ENCODE measurements at regions not wholly inside any gene's neighbourhood (a gene's known extent, or its start where the extent isn't known, plus 50 kb on each side); places are given as distances from the start of the nearest gene placed in this dataset.

- H3K27ac Mint-ChIP-seq = no peak overlapping the region
- TF ChIP-seq JUNB (IDR thresholded peaks at IDR 0.05; ENCODE audit: unreplicated experiment) = no peak
- TF ChIP-seq, protein P1, sequence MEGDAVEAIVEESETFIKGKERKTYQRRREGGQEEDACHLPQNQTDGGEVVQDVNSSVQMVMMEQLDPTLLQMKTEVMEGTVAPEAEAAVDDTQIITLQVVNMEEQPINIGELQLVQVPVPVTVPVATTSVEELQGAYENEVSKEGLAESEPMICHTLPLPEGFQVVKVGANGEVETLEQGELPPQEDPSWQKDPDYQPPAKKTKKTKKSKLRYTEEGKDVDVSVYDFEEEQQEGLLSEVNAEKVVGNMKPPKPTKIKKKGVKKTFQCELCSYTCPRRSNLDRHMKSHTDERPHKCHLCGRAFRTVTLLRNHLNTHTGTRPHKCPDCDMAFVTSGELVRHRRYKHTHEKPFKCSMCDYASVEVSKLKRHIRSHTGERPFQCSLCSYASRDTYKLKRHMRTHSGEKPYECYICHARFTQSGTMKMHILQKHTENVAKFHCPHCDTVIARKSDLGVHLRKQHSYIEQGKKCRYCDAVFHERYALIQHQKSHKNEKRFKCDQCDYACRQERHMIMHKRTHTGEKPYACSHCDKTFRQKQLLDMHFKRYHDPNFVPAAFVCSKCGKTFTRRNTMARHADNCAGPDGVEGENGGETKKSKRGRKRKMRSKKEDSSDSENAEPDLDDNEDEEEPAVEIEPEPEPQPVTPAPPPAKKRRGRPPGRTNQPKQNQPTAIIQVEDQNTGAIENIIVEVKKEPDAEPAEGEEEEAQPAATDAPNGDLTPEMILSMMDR (conservative IDR thresholded peaks at IDR 0.05; ENCODE audit: low read depth in 2 of 2) = no peak
- no peak for TF ChIP-seq STAT1 (IDR thresholded peaks at IDR 0.05; ENCODE audit: unreplicated experiment)
- TF ChIP-seq ZNF114 (CRISPR knock-in tag; IDR thresholded peaks at IDR 0.05) = no peak
- H3K27me3 Mint-ChIP-seq (ENCODE audit: insufficient read depth, low read depth, poor library complexity) = peaks cover 5% of the 10 kb centered on the region
- Histone ChIP-seq H3K27me3 (ENCODE audit: insufficient read depth) (no peaks in the 10 kb centered on the region), H3K4me1 (ENCODE audit: insufficient read depth) (peaks cover 11% of the 10 kb centered on the region; the same call in 1 of the 2 replicates), H4K20me1 (replicated peaks; ENCODE audit: insufficient read depth) (no peaks in the 10 kb centered on the region), H2AFZ (no peak overlapping the region), H3K4me2 (no peak overlapping the region), H3K27ac (ENCODE audit: low read depth) (no peak overlapping the region), H3F3A (replicated peaks; ENCODE audit: low read depth) (no peaks in the 10 kb centered on the region), H3K36me3 (ENCODE audit: insufficient read depth) (no peaks in the 10 kb centered on the region), H3K9me2 (ENCODE audit: insufficient read depth) (0 out of 2 replicates have a peak, but pooled peaks cover 11% of the 10 kb centered on the region), H3K4me3 (no peak overlapping the region), H3K79me2 (replicated peaks; ENCODE audit: insufficient read depth) (no peaks in the 10 kb centered on the region)
- H3K4me3 Mint-ChIP-seq = no peak overlapping the region
- peaks cover 13% of the 10 kb centered on the region for H3K4me1 Mint-ChIP-seq
- DNase-seq (ENCODE audit: low spot score) (no peak), ATAC-seq (no peak)
- H3K9me3 Mint-ChIP-seq = peaks cover 29% of the 10 kb centered on the region
- peaks cover 3% of the 10 kb centered on the region; the same call in 1 of the 3 replicates for H3K36me3 Mint-ChIP-seq (ENCODE audit: low read depth)
These were observed 82.7 kb upstream of the SELENOK start for GRCh38 chr3:53974324-53974723.

GRCh38 chr3:53973905-53974304, 82.2 kb upstream of the SELENOK start:
- no peaks in the 10 kb centered on the region for H3K36me3 ChIP-seq (ENCODE audit: insufficient read depth)
- Mint-ChIP-seq H3K27ac (no peak overlapping the region), H3K9me3 (peaks cover 30% of the 10 kb centered on the region)

More at GRCh38 chr3:53973905-53974304, 82.2 kb upstream of the SELENOK start:
- Histone ChIP-seq H4K20me1 (replicated peaks; ENCODE audit: insufficient read depth) (no peaks in the 10 kb centered on the region), H3K4me3 (no peak overlapping the region), H3K79me2 (replicated peaks; ENCODE audit: insufficient read depth) (no peaks in the 10 kb centered on the region), H3K4me2 (no peak overlapping the region), H3K9me2 (ENCODE audit: insufficient read depth) (0 out of 2 replicates have a peak, but pooled peaks cover 11% of the 10 kb centered on the region), H3K27ac (ENCODE audit: low read depth) (no peak overlapping the region), H3K4me1 (ENCODE audit: insufficient read depth) (peaks cover 11% of the 10 kb centered on the region; the same call in 1 of the 2 replicates), H3F3A (replicated peaks; ENCODE audit: low read depth) (no peaks in the 10 kb centered on the region), H3K27me3 (ENCODE audit: insufficient read depth) (no peaks in the 10 kb centered on the region), H2AFZ (no peak overlapping the region)
- ATAC-seq = no peak
- no peak for TF ChIP-seq ZNF114 (CRISPR knock-in tag; IDR thresholded peaks at IDR 0.05)
- no peak for TF ChIP-seq ZNF331 (CRISPR knock-in tag; IDR thresholded peaks at IDR 0.05; ENCODE audit: low read depth)
- TF ChIP-seq, protein P1 (conservative IDR thresholded peaks at IDR 0.05; ENCODE audit: low read depth in 2 of 2) = no peak; a peak in 1 of 4 replicates
- Mint-ChIP-seq H3K27me3 (ENCODE audit: insufficient read depth, low read depth, poor library complexity) (peaks cover 5% of the 10 kb centered on the region), H3K36me3 (ENCODE audit: low read depth) (peaks cover 3% of the 10 kb centered on the region; the same call in 1 of the 3 replicates), H3K4me1 (peaks cover 13% of the 10 kb centered on the region), H3K4me3 (no peak overlapping the region)
- no peak for DNase-seq (ENCODE audit: low spot score)
